K562 (cell line): ENCODE measurements at regions not wholly inside any gene's neighbourhood (a gene's known extent, or its start where the extent isn't known, plus 50 kb on each side); places are given as distances from the start of the nearest gene placed in this dataset.

ENCODE experiments used
- ATAC-seq: fragments of 200-7000 bp; cut with Tn5 transposase; 3 replicates; pipeline ENCODE4 v1.9.1; 2020; ENCODE audit warnings: moderate library complexity
- BruUV-seq: library from RNA; stranded (reverse); fragments of 400-500 nt; replicated peaks from 2 replicates; lab custom pipeline; 2021; lab: Mats Ljungman, UMichigan
- CTCF ChIA-PET: fragments of 300-600 bp; formaldehyde crosslinking; extraction: SDS; loops from one replicate; lab custom pipeline; 2021; ENCODE audit warnings: low intra/inter-chr PET ratio; lab: Yijun Ruan, JAX
- POLR2A ChIA-PET: fragments of 300-600, 350-650 bp; sonication (Branson Sonifier 250); formaldehyde crosslinking; extraction: SDS; loops from one replicate; lab custom pipeline; 2021; ENCODE audit warnings: antibody characterized with exemption, inconsistent platforms; lab: Yijun Ruan, JAX
- DNase-seq, 4 experiments: peaks; one replicate each; pipeline versions ENCODE4 v3.0.0 to v3.0.0-alpha.2; 2011 to 2018; ENCODE audit warnings: low spot score in 3 of 4, mixed read lengths in 3 of 4; ENCODE audit errors: extremely low read depth in 1 of 4
- FAIRE-seq: peaks from 2 replicates; lab custom pipeline; 2011; peaks lifted over from hg19 to GRCh38; lab: Jason Lieb, UNC
- H2AFZ ChIP-seq: 2 replicates; pipeline ENCODE4 v1.6.0; 2011; ENCODE audit warnings: low read depth, low read length, control low read depth, inconsistent platforms
- H3K27ac ChIP-seq: fragments of 200-600 bp; 3 replicates; pipeline ENCODE4 v1.8.0; 2011; ENCODE audit warnings: low read depth, mild to moderate bottlenecking, control low read depth, inconsistent platforms, low read length, moderate library complexity, mixed read lengths; ENCODE audit errors: extremely low read depth
- H3K27me3 ChIP-seq, 2 experiments: fragments of 300-600 bp in 1 of 2; 2 replicates in 1 of 2; 3 replicates in 1 of 2; pipeline versions ENCODE4 v1.6.0 to v1.8.0; 2011; ENCODE audit warnings: inconsistent platforms in 2 of 2, low read length in 2 of 2, mild to moderate bottlenecking in 1 of 2, mixed read lengths in 1 of 2, moderate library complexity in 1 of 2; ENCODE audit not compliant: control insufficient read depth in 2 of 2, insufficient read depth in 2 of 2
- H3K36me3 ChIP-seq: fragments of 300-600 bp; 3 replicates; pipeline ENCODE4 v1.8.0; 2011; ENCODE audit warnings: mild to moderate bottlenecking, low read length, inconsistent platforms; ENCODE audit not compliant: control insufficient read depth, insufficient read depth
- H3K4me1 ChIP-seq, 2 experiments: fragments of 200-600 bp in 1 of 2; replicated peaks in 1 of 2; 2 replicates in 1 of 2; 3 replicates in 1 of 2; pipeline versions ENCODE4 v1.5.1 to v1.8.0; 2011; ENCODE audit warnings: inconsistent platforms in 2 of 2, low read length in 2 of 2, mild to moderate bottlenecking in 1 of 2, mixed read lengths in 1 of 2, moderate library complexity in 1 of 2; ENCODE audit not compliant: control insufficient read depth in 2 of 2, insufficient read depth in 2 of 2
- H3K4me2 ChIP-seq: 2 replicates; pipeline ENCODE4 v1.6.1; 2011; ENCODE audit warnings: low read length, control low read depth, inconsistent platforms, mixed read lengths; ENCODE audit not compliant: insufficient read depth
- H3K4me3 ChIP-seq: fragments of 200-600 bp; sonication (generic), shearing (Covaris generic); 2 replicates; pipeline ENCODE4 v1.5.1; 2016; ENCODE audit warnings: control low read depth, inconsistent platforms
- H3K79me2 ChIP-seq: fragments of 200-600 bp; 3 replicates; pipeline ENCODE4 v1.8.0; 2011; ENCODE audit warnings: low read length, inconsistent platforms; ENCODE audit not compliant: control insufficient read depth, insufficient read depth
- H3K9ac ChIP-seq, 2 experiments: 2 replicates each; pipeline versions ENCODE4 v1.6.0 to v1.6.1; 2011; ENCODE audit warnings: low read depth in 2 of 2, low read length in 2 of 2, control low read depth in 1 of 2, inconsistent platforms in 1 of 2, mild to moderate bottlenecking in 1 of 2, mixed read lengths in 1 of 2; ENCODE audit not compliant: insufficient read depth in 1 of 2
- H3K9me1 ChIP-seq: one replicate; pipeline ENCODE4 v1.6.0; 2011; ENCODE audit warnings: inconsistent platforms, mild to moderate bottlenecking, low read length, moderate library complexity; ENCODE audit not compliant: control insufficient read depth, insufficient read depth
- H3K9me3 ChIP-seq: replicated peaks from 2 replicates; pipeline ENCODE4 v1.5.1; 2011; ENCODE audit warnings: low read depth, low read length, inconsistent platforms; ENCODE audit not compliant: control insufficient read depth, insufficient read depth
- H4K20me1 ChIP-seq: replicated peaks from 2 replicates; pipeline ENCODE4 v1.6.1; 2011; ENCODE audit warnings: low read length, inconsistent platforms, mixed read lengths; ENCODE audit not compliant: control insufficient read depth, insufficient read depth
- ARHGAP35 ChIP-seq: fragments of 450-650 bp; IDR thresholded peaks from 2 replicates; pipeline ENCODE4 v1.6.1; 2018; ENCODE audit not compliant: partially characterized antibody
- CBFB ChIP-seq: sonication (generic); formaldehyde crosslinking; IDR thresholded peaks from 2 replicates; pipeline ENCODE4 v1.4.0; 2020; ENCODE audit warnings: mild to moderate bottlenecking, missing genetic modification reagents
- FOXK1 ChIP-seq: sonication (generic); formaldehyde crosslinking; IDR thresholded peaks from 2 replicates; pipeline ENCODE4 v1.8.0; 2022; ENCODE audit warnings: missing genetic modification reagents, mild to moderate bottlenecking, borderline replicate concordance
- KDM2B ChIP-seq: fragments of 250-450 bp; sonication (Bioruptor Pico); IDR thresholded peaks from 2 replicates; pipeline ENCODE4 v1.8.0; 2021; ENCODE audit warnings: mild to moderate bottlenecking, moderate library complexity
- MAX ChIP-seq: sonication (generic); formaldehyde crosslinking; IDR thresholded peaks from 2 replicates; pipeline ENCODE4 v1.9.0; 2022; ENCODE audit warnings: mild to moderate bottlenecking, missing genetic modification reagents
- NCOA1 ChIP-seq: fragments of 450-650 bp; IDR thresholded peaks from 2 replicates; pipeline ENCODE4 v1.6.1; 2016; ENCODE audit warnings: low read depth
- RBBP5 ChIP-seq: fragments of 200-600 bp; sonication (generic); IDR thresholded peaks from 2 replicates; pipeline ENCODE4 v1.6.1; 2012; ENCODE audit warnings: borderline replicate concordance, mild to moderate bottlenecking, low read length, control low read depth, inconsistent platforms; ENCODE audit not compliant: insufficient read depth, poor library complexity, severe bottlenecking
- ZC3H11A ChIP-seq: IDR thresholded peaks from 2 replicates; pipeline ENCODE4 v1.6.1; 2012; ENCODE audit warnings: low read depth, low read length, improper control_type of control experiment
- ZC3H4 ChIP-seq: sonication (generic); formaldehyde crosslinking; IDR thresholded peaks from 2 replicates; pipeline ENCODE4 v1.9.0; 2021; ENCODE audit warnings: missing genetic modification reagents, borderline replicate concordance
- ZNF324 ChIP-seq: fragments of 250-450 bp; sonication (Bioruptor Pico); IDR thresholded peaks from 2 replicates; pipeline ENCODE4 v1.4.0; 2020; ENCODE audit warnings: mild to moderate bottlenecking
- ZNF561 ChIP-seq: fragments of 450-650 bp; formaldehyde crosslinking; conservative IDR thresholded peaks from 2 replicates; pipeline ENCODE4 v1.4.0; 2020; ENCODE audit warnings: mild to moderate bottlenecking, moderate library complexity
- WGBS: fragments of 100-300 bp; shearing (Covaris generic); methylation state at CpG from one replicate; pipeline ENCODE4 v1.1.6; 2016; ENCODE audit warnings: low coverage, mixed read lengths; ENCODE audit not compliant: insufficient coverage; ENCODE audit errors: missing lambda C conversion rate; 5-methylcytosine and 5-hydroxymethylcytosine counted together
- in situ Hi-C: fragments of 300-500 bp; cut with MboI; formaldehyde crosslinking; loops from 4 replicates; pipeline ENCODE4 v1.15.0; 2018; ENCODE audit warnings: inconsistent platforms, mixed read lengths
- intact Hi-C: fragments of 100-400 bp; cut with micrococcal nuclease; formaldehyde crosslinking; loops from 2 replicates; pipeline ENCODE4 v1.14.2; 2022

GRCh38 chr2:5959836-5960820 lies 267.9 kb downstream of the SOX11 start:
- Histone ChIP-seq H3K27ac (no peak overlapping the region), H3K4me2 (no peak overlapping the region)

GRCh38 chr2:5967506-5967905 lies 275.3 kb downstream of the SOX11 start:
- H3K4me2 ChIP-seq, result no peak overlapping the region
- ATAC-seq, result no peak
- no peak for FAIRE-seq
- no peak overlapping the region for H3K4me3 ChIP-seq
- no peak overlapping the region for H3K27ac ChIP-seq
- POLR2A ChIA-PET, result interaction anchor here (1.2 kb wide), 1 partner anchor 9 kb away, joined by 3 read pairs; no protein-coding TSS in a partner anchor
- no peaks in the 10 kb centered on the region for H3K36me3 ChIP-seq
- no peak for DNase-seq
- H2AFZ ChIP-seq, result no peak overlapping the region
- BruUV-seq, result no TSS peak
- no peaks in the 10 kb centered on the region for H4K20me1 ChIP-seq
- no peak overlapping the region for H3K9ac ChIP-seq
- WGBS, result 0% methylated on average over 6 of the region's 6 CpGs
- H3K9me3 ChIP-seq, result no peaks in the 10 kb centered on the region; the same call in 1 of the 2 replicates
- H3K27me3 ChIP-seq, result no peaks in the 10 kb centered on the region
- no peaks in the 10 kb centered on the region for H3K79me2 ChIP-seq
- H3K4me1 ChIP-seq, result no peaks in the 10 kb centered on the region
- in situ Hi-C loops, result no loop called here
- intact Hi-C loops, result no loop called here
- H3K9me1 ChIP-seq, result no peaks in the 10 kb centered on the region
- CTCF ChIA-PET, result no interaction called here
- TF ChIP-seq NCOA1, result no peak
- TF ChIP-seq RBBP5, result no peak
- no peak for TF ChIP-seq ARHGAP35
- TF ChIP-seq FOXK1 (CRISPR knock-in tag), result no peak
- no peak for TF ChIP-seq ZC3H4 (CRISPR knock-in tag)
- TF ChIP-seq CBFB, result no peak
- TF ChIP-seq ZNF561 (CRISPR knock-in tag), result no peak
- no peak for TF ChIP-seq MAX (CRISPR knock-in tag)

More at GRCh38 chr2:5959836-5960820, 267.9 kb downstream of the SOX11 start:
- no peaks in the 10 kb centered on the region for H3K9me1 ChIP-seq
- H3K9ac ChIP-seq, result no peak overlapping the region
- TF ChIP-seq ZNF324 (CRISPR knock-in tag) (no peak), ZC3H11A (no peak), KDM2B (CRISPR knock-in tag) (no peak)
- TF ChIP-seq, all 486 proteins: peak for 0
- Histone ChIP-seq H3K36me3 (no peaks in the 10 kb centered on the region), H3K4me1 (no peaks in the 10 kb centered on the region), H3K27me3 (no peaks in the 10 kb centered on the region), H3K9me3 (no peaks in the 10 kb centered on the region), H4K20me1 (no peaks in the 10 kb centered on the region), H2AFZ (no peak overlapping the region), H3K4me3 (no peak overlapping the region), H3K79me2 (no peaks in the 10 kb centered on the region)
- CTCF ChIA-PET, result no interaction called here
- intact Hi-C loops (no loop called here), in situ Hi-C loops (no loop called here)
- ATAC-seq (no peak), FAIRE-seq (no peak), DNase-seq (no peak)
- no TSS peak for BruUV-seq
- POLR2A ChIA-PET, result no interaction called here
- 1% methylated on average over 6 of the region's 6 CpGs for WGBS
